Liver (tissue), 3 donors: ENCODE measurements at regions not wholly inside any gene's neighbourhood (a gene's known extent, or its start where the extent isn't known, plus 50 kb on each side); places are given as distances from the start of the nearest gene placed in this dataset.

ENCODE experiments used
- FOXA1 ChIP-seq: IDR thresholded peaks from 2 replicates; pipeline ENCODE4 v1.6.1; 2016; ENCODE audit warnings: antibody characterized with exemption
- GABPA ChIP-seq, 2 donors: IDR thresholded peaks in 1 of 2; conservative IDR thresholded peaks in 1 of 2; 2 replicates each; pipeline ENCODE4 v1.6.1; 2016; ENCODE audit warnings: antibody characterized with exemption in 2 of 2, mild to moderate bottlenecking in 1 of 2, moderate library complexity in 1 of 2
- MAX ChIP-seq: IDR thresholded peaks from 2 replicates; pipeline ENCODE4 v1.6.1; 2016; ENCODE audit warnings: antibody characterized with exemption
- NR2F2 ChIP-seq: IDR thresholded peaks from 2 replicates; pipeline ENCODE4 v1.6.1; 2016; ENCODE audit warnings: antibody characterized with exemption
- RAD21 ChIP-seq, 2 donors: IDR thresholded peaks; 2 replicates each; pipeline ENCODE4 v1.6.1; 2016; ENCODE audit warnings: antibody characterized with exemption in 2 of 2, mild to moderate bottlenecking in 2 of 2
- SP1 ChIP-seq: IDR thresholded peaks from 2 replicates; pipeline ENCODE4 v1.6.1; 2018; ENCODE audit warnings: antibody characterized with exemption, mild to moderate bottlenecking
- TAF1 ChIP-seq: conservative IDR thresholded peaks from 2 replicates; pipeline ENCODE4 v1.6.1; 2016; ENCODE audit warnings: antibody characterized with exemption, mild to moderate bottlenecking
- YY1 ChIP-seq: IDR thresholded peaks from 2 replicates; pipeline ENCODE4 v1.6.1; 2016; ENCODE audit warnings: antibody characterized with exemption, mild to moderate bottlenecking
- ZBTB33 ChIP-seq: IDR thresholded peaks from 2 replicates; pipeline ENCODE4 v1.6.1; 2016; ENCODE audit warnings: antibody characterized with exemption
- TF ChIP-seq, protein P1 (sequence below): fragments of 150-350 bp; IDR thresholded peaks from 2 replicates; pipeline ENCODE4 v1.5.1; 2017; ENCODE audit warnings: improper control_type of control experiment, low read depth, low read length; ENCODE audit not compliant: missing input control
- TF ChIP-seq, protein P2 (sequence below): IDR thresholded peaks from 2 replicates; pipeline ENCODE4 v1.6.1; 2016; ENCODE audit warnings: antibody characterized with exemption
- donor health status: healthy.
- donor health status: healthy.

DNA sequence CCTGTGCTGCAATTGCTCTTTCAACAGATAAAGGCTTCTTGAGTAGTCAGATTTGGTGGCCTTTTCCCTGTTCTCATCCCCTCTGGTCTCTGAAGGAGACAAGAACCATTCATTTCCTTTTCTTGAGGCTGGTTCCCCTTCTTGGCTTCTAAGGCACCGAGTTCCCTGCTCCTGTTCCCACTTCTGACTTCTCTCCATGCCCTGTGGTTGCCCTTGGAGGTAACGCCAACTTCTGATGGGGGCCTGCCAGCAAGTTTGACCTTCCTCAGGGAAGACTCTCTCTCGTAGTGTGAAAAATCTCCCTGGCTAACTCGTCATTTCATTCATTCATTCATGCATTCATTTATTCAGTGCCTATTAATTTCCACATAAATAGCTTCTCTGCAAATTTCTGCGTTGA lies 302.4 kb upstream of the SOX11 start:
- TF ChIP-seq, protein P1, sequence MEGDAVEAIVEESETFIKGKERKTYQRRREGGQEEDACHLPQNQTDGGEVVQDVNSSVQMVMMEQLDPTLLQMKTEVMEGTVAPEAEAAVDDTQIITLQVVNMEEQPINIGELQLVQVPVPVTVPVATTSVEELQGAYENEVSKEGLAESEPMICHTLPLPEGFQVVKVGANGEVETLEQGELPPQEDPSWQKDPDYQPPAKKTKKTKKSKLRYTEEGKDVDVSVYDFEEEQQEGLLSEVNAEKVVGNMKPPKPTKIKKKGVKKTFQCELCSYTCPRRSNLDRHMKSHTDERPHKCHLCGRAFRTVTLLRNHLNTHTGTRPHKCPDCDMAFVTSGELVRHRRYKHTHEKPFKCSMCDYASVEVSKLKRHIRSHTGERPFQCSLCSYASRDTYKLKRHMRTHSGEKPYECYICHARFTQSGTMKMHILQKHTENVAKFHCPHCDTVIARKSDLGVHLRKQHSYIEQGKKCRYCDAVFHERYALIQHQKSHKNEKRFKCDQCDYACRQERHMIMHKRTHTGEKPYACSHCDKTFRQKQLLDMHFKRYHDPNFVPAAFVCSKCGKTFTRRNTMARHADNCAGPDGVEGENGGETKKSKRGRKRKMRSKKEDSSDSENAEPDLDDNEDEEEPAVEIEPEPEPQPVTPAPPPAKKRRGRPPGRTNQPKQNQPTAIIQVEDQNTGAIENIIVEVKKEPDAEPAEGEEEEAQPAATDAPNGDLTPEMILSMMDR = no peak
- TF ChIP-seq RAD21 (IDR thresholded peaks at IDR 0.05) = no peak
- no peak for TF ChIP-seq GABPA (IDR thresholded peaks at IDR 0.05 in 1 of 2, conservative IDR thresholded peaks at IDR 0.05 in 1 of 2)
- TF ChIP-seq ZBTB33 = no peak
- TF ChIP-seq TAF1 = no peak
- no peak for TF ChIP-seq SP1
- TF ChIP-seq YY1 = no peak
- TF ChIP-seq MAX = no peak
- no peak for TF ChIP-seq NR2F2
- no peak for TF ChIP-seq FOXA1
- TF ChIP-seq, protein P2, sequence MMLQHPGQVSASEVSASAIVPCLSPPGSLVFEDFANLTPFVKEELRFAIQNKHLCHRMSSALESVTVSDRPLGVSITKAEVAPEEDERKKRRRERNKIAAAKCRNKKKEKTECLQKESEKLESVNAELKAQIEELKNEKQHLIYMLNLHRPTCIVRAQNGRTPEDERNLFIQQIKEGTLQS = no peak
